WTC11 (cell line): ENCODE measurements at regions not wholly inside any gene's neighbourhood (a gene's known extent, or its start where the extent isn't known, plus 50 kb on each side); places are given as distances from the start of the nearest gene placed in this dataset.

Experiments used
- ATAC-seq: fragments of 200-7000 bp; cut with Tn5 transposase; 2 replicates; pipeline ENCODE4 v1.10.0; 2021; ENCODE audit warnings: mild to moderate bottlenecking, moderate library complexity
- CTCF ChIA-PET: fragments of 300-600 bp; sonication (Branson Sonifier 250); formaldehyde crosslinking; loops from one replicate; lab custom pipeline; 2021; ENCODE audit warnings: antibody characterized with exemption; lab: Charles Lee
- POLR2A ChIA-PET: fragments of 350-600 bp; sonication (Branson Sonifier 250); formaldehyde crosslinking; loops from one replicate; lab custom pipeline; 2021; ENCODE audit warnings: antibody characterized with exemption; lab: Charles Lee
- DNase-seq: peaks from one replicate; pipeline ENCODE4 v3.0.0; 2021; ENCODE audit warnings: low spot score
- H3K27ac Mint-ChIP-seq: 2 replicates; pipeline ENCODE4 v1.8.0; 2021; ENCODE audit warnings: mixed read lengths
- H3K27me3 Mint-ChIP-seq: 2 replicates; pipeline ENCODE4 v1.8.0; 2021; ENCODE audit warnings: low read depth, mild to moderate bottlenecking, moderate library complexity, mixed read lengths
- H3K36me3 Mint-ChIP-seq: 2 replicates; pipeline ENCODE4 v1.8.0; 2021; ENCODE audit warnings: mixed read lengths
- H3K4me1 Mint-ChIP-seq: 2 replicates; pipeline ENCODE4 v1.8.0; 2022; ENCODE audit warnings: mixed read lengths
- H3K4me3 Mint-ChIP-seq: 2 replicates; pipeline ENCODE4 v1.8.0; 2021; ENCODE audit warnings: mild to moderate bottlenecking, moderate library complexity, mixed read lengths
- H3K9me3 Mint-ChIP-seq: 2 replicates; pipeline ENCODE4 v1.8.0; 2021; ENCODE audit warnings: mixed read lengths
- ARID4B ChIP-seq: sonication (generic); formaldehyde crosslinking; IDR thresholded peaks from 2 replicates; pipeline ENCODE4 v1.8.0; 2023; ENCODE audit warnings: missing genetic modification reagents, mild to moderate bottlenecking, borderline replicate concordance
- ATF3 ChIP-seq: sonication (generic); formaldehyde crosslinking; conservative IDR thresholded peaks from 2 replicates; pipeline ENCODE4 v1.8.1; 2022; ENCODE audit warnings: mild to moderate bottlenecking, missing genetic modification reagents
- CDX4 ChIP-seq: fragments of 250-450 bp; sonication (Bioruptor Pico); IDR thresholded peaks from 2 replicates; pipeline ENCODE4 v1.9.0; 2021; ENCODE audit warnings: moderate library complexity, mild to moderate bottlenecking, inconsistent platforms, borderline replicate concordance
- CREM ChIP-seq: sonication (generic); formaldehyde crosslinking; IDR thresholded peaks from 2 replicates; pipeline ENCODE4 v1.8.1; 2022; ENCODE audit warnings: mild to moderate bottlenecking, missing genetic modification reagents, moderate library complexity
- CTCF ChIP-seq: fragments of 200-600 bp; IDR thresholded peaks from 2 replicates; pipeline ENCODE4 v1.8.0; 2022; ENCODE audit warnings: antibody characterized with exemption
- ERG ChIP-seq: fragments of 250-450 bp; sonication (Bioruptor Pico); IDR thresholded peaks from 2 replicates; pipeline ENCODE4 v1.8.0; 2021; ENCODE audit warnings: mild to moderate bottlenecking
- ETV6 ChIP-seq: sonication (generic); formaldehyde crosslinking; IDR thresholded peaks from 2 replicates; pipeline ENCODE4 v1.8.1; 2022; ENCODE audit warnings: mild to moderate bottlenecking, missing genetic modification reagents
- FOXK1 ChIP-seq: sonication (generic); formaldehyde crosslinking; IDR thresholded peaks from 2 replicates; pipeline ENCODE4 v1.8.0; 2022; ENCODE audit warnings: mild to moderate bottlenecking, moderate library complexity, missing genetic modification reagents
- JAZF1 ChIP-seq: fragments of 250-450 bp; sonication (Bioruptor Pico); IDR thresholded peaks from 2 replicates; pipeline ENCODE4 v1.9.0; 2021; ENCODE audit warnings: moderate library complexity, mild to moderate bottlenecking, inconsistent platforms
- JUN ChIP-seq: sonication (generic); formaldehyde crosslinking; IDR thresholded peaks from 2 replicates; pipeline ENCODE4 v1.8.0; 2023; ENCODE audit warnings: mild to moderate bottlenecking, missing genetic modification reagents
- MLX ChIP-seq: sonication (generic); formaldehyde crosslinking; IDR thresholded peaks from 2 replicates; pipeline ENCODE4 v1.8.1; 2023; ENCODE audit warnings: mild to moderate bottlenecking, missing genetic modification reagents, moderate library complexity
- MYBL2 ChIP-seq: sonication (generic); formaldehyde crosslinking; IDR thresholded peaks from 2 replicates; pipeline ENCODE4 v1.8.1; 2023; ENCODE audit warnings: mild to moderate bottlenecking, moderate library complexity, missing genetic modification reagents
- NFE2L1 ChIP-seq: sonication (generic); formaldehyde crosslinking; IDR thresholded peaks from 2 replicates; pipeline ENCODE4 v1.8.1; 2023; ENCODE audit warnings: missing genetic modification reagents
- NR1H2 ChIP-seq: sonication (generic); formaldehyde crosslinking; IDR thresholded peaks from 2 replicates; pipeline ENCODE4 v1.9.0; 2021; ENCODE audit warnings: mild to moderate bottlenecking, moderate library complexity, missing genetic modification reagents
- PRRX2 ChIP-seq: fragments of 250-450 bp; sonication (Bioruptor Pico); IDR thresholded peaks from 2 replicates; pipeline ENCODE4 v1.8.0; 2021; ENCODE audit warnings: mild to moderate bottlenecking
- SOX15 ChIP-seq: fragments of 250-450 bp; sonication (Bioruptor Pico); IDR thresholded peaks from 2 replicates; pipeline ENCODE4 v1.9.0; 2021; ENCODE audit warnings: mild to moderate bottlenecking
- SP1 ChIP-seq: sonication (generic); formaldehyde crosslinking; conservative IDR thresholded peaks from 2 replicates; pipeline ENCODE4 v1.8.1; 2022; ENCODE audit warnings: missing genetic modification reagents
- TEAD4 ChIP-seq: sonication (generic); formaldehyde crosslinking; IDR thresholded peaks from 2 replicates; pipeline ENCODE4 v1.8.0; 2022; ENCODE audit warnings: mild to moderate bottlenecking, missing genetic modification reagents
- USF2 ChIP-seq: sonication (generic); formaldehyde crosslinking; IDR thresholded peaks from 2 replicates; pipeline ENCODE4 v1.8.1; 2023; ENCODE audit warnings: mild to moderate bottlenecking, missing genetic modification reagents, moderate library complexity
- ZNF138 ChIP-seq: sonication (generic); formaldehyde crosslinking; conservative IDR thresholded peaks from 2 replicates; pipeline ENCODE4 v1.8.1; 2022; ENCODE audit warnings: mild to moderate bottlenecking, moderate library complexity, missing genetic modification reagents
- ZNF232 ChIP-seq: sonication (generic); formaldehyde crosslinking; IDR thresholded peaks from 2 replicates; pipeline ENCODE4 v1.8.0; 2022; ENCODE audit warnings: mild to moderate bottlenecking, missing genetic modification reagents
- ZNF416 ChIP-seq: fragments of 250-450 bp; sonication (Bioruptor Pico); IDR thresholded peaks from 2 replicates; pipeline ENCODE4 v1.9.0; 2021; ENCODE audit warnings: mild to moderate bottlenecking, inconsistent platforms

- H3K27me3 Mint-ChIP-seq = no peaks in the 10 kb centered on the region
Measured at GRCh38 chr4:187544461-187545053, 451.0 kb upstream of the ZFP42 start.

GRCh38 chr4:187547316-187547715 lies 448.3 kb upstream of the ZFP42 start:
- POLR2A ChIA-PET = no interaction called here
- H3K27me3 Mint-ChIP-seq = no peaks in the 10 kb centered on the region
- DNase-seq (no peak), ATAC-seq (no peak)
- H3K27ac Mint-ChIP-seq = no peak overlapping the region
- CTCF ChIA-PET = no interaction called here
- H3K4me3 Mint-ChIP-seq = no peak overlapping the region
- peaks cover 9% of the 10 kb centered on the region for H3K9me3 Mint-ChIP-seq
- no peaks in the 10 kb centered on the region for H3K36me3 Mint-ChIP-seq
- no peak for TF ChIP-seq FOXK1
- no peak for TF ChIP-seq CTCF
- no peak for TF ChIP-seq CREM (CRISPR knock-in tag)
- no peak for TF ChIP-seq NFE2L1
- no peak for TF ChIP-seq PRRX2
- no peak for TF ChIP-seq ZNF416 (CRISPR knock-in tag)
- TF ChIP-seq TEAD4 (CRISPR knock-in tag) = no peak
- no peak for TF ChIP-seq MLX (CRISPR knock-in tag)
- TF ChIP-seq USF2 (CRISPR knock-in tag) = no peak
- TF ChIP-seq SOX15 (CRISPR knock-in tag) = no peak
- no peak for TF ChIP-seq CDX4 (CRISPR knock-in tag)
- no peak for TF ChIP-seq JUN
- no peak for TF ChIP-seq SP1 (CRISPR knock-in tag)
- TF ChIP-seq ATF3 = no peak
- TF ChIP-seq ETV6 (CRISPR knock-in tag) = no peak
- TF ChIP-seq ZNF138 (CRISPR knock-in tag) = no peak
- H3K4me1 Mint-ChIP-seq = peaks cover 6% of the 10 kb centered on the region

More at GRCh38 chr4:187544461-187545053, 451.0 kb upstream of the ZFP42 start:
- Mint-ChIP-seq H3K9me3 (peaks cover 7% of the 10 kb centered on the region), H3K27ac (no peak overlapping the region), H3K4me1 (peaks cover 6% of the 10 kb centered on the region), H3K36me3 (no peaks in the 10 kb centered on the region), H3K4me3 (no peak overlapping the region)
- ChIA-PET CTCF (no interaction called here), POLR2A (no interaction called here)
- no peak for TF ChIP-seq ERG (CRISPR knock-in tag)
- no peak for TF ChIP-seq NR1H2 (CRISPR knock-in tag)
- no peak for TF ChIP-seq JAZF1 (CRISPR knock-in tag)
- TF ChIP-seq ARID4B (CRISPR knock-in tag) = no peak
- no peak for TF ChIP-seq ZNF138 (CRISPR knock-in tag)
- no peak for TF ChIP-seq MYBL2
- no peak for TF ChIP-seq ZNF232 (CRISPR knock-in tag)
- TF ChIP-seq FOXK1 = no peak
- ATAC-seq (no peak), DNase-seq (no peak)
